ENCODE measurements at regions not wholly inside any gene's neighbourhood (a gene's known extent, or its start where the extent isn't known, plus 50 kb on each side); places are given as distances from the start of the nearest gene placed in this dataset.

- TF ChIP-seq GATA3 (IDR thresholded peaks at IDR 0.05; ENCODE audit: borderline replicate concordance) (no peak), USF2 (IDR thresholded peaks at IDR 0.05) (no peak), RCOR1 (IDR thresholded peaks at IDR 0.05; ENCODE audit: low read depth, low read length) (no peak)
Observed at GRCh38 chr13:87130423-87130822, 540.7 kb upstream of the SLITRK5 start.
